Ovary (tissue), 3 donors: ENCODE measurements at regions not wholly inside any gene's neighbourhood (a gene's known extent, or its start where the extent isn't known, plus 50 kb on each side); places are given as distances from the start of the nearest gene placed in this dataset.

Experiments
- CTCF ChIP-seq, 3 donors: fragments of 450-650 bp in 2 of 3; fragments of 200-600 bp in 1 of 3; IDR thresholded peaks; one replicate each; pipeline versions ENCODE4 v1.5.1 to v1.8.0; 2016 to 2022; ENCODE audit warnings: antibody characterized with exemption in 3 of 3, mild to moderate bottlenecking in 1 of 3
- EP300 ChIP-seq: sonication (generic); formaldehyde crosslinking; IDR thresholded peaks from one replicate; pipeline ENCODE4 v1.6.1; 2017; ENCODE audit warnings: antibody characterized with exemption
- POLR2A ChIP-seq: fragments of 450-650 bp; IDR thresholded peaks from one replicate; pipeline ENCODE4 v1.6.1; 2017; ENCODE audit warnings: antibody characterized with exemption, mild to moderate bottlenecking, moderate library complexity
- donor health status: DM: no; HTN: no; CAD: no.

- TF ChIP-seq EP300 = no peak
- no peak for TF ChIP-seq CTCF (IDR thresholded peaks at IDR 0.05)
- no peak for TF ChIP-seq POLR2A
These were observed 75.3 kb upstream of the TBCA start for GRCh38 chr5:77851176-77852067.
